Gastrocnemius medialis (tissue), 4 donors: ENCODE measurements at regions not wholly inside any gene's neighbourhood (a gene's known extent, or its start where the extent isn't known, plus 50 kb on each side); places are given as distances from the start of the nearest gene placed in this dataset.

Experiments
- ATAC-seq, 2 donors: fragments of 150-250 bp; one replicate each; pipeline ENCODE4 v1.9.1; 2016
- DNase-seq, 2 donors: peaks; one replicate each; pipeline ENCODE4 v3.0.0-alpha.2; 2019
- H3K27ac ChIP-seq, 4 donors: fragments of 200-600 bp; sonication (generic); 1 replicate in 1 of 4; 2 replicates in 3 of 4; pipeline ENCODE4 v1.5.1; 2016 to 2018; ENCODE audit warnings: mild to moderate bottlenecking in 2 of 4, moderate library complexity in 1 of 4
- H3K27me3 ChIP-seq, 3 donors: fragments of 200-600 bp; sonication (generic) in 2 of 3; 1 replicate in 1 of 3; 2 replicates in 2 of 3; pipeline versions ENCODE4 v1.5.1 to v1.6.0; 2016 to 2019; ENCODE audit warnings: mild to moderate bottlenecking in 1 of 3, moderate library complexity in 1 of 3
- H3K36me3 ChIP-seq, 2 donors: fragments of 200-600 bp; sonication (generic) in 1 of 2; one replicate each; pipeline ENCODE4 v1.5.1; 2017 to 2018
- H3K4me1 ChIP-seq, 2 donors: fragments of 200-600 bp; sonication (generic) in 1 of 2; one replicate each; pipeline ENCODE4 v1.5.1; 2016 to 2017; ENCODE audit warnings: mild to moderate bottlenecking in 2 of 2
- H3K4me3 ChIP-seq, 4 donors: fragments of 200-600 bp; sonication (generic) in 3 of 4; 1 replicate in 1 of 4; 2 replicates in 3 of 4; pipeline ENCODE4 v1.5.1; 2016 to 2019; ENCODE audit warnings: mild to moderate bottlenecking in 2 of 4
- H3K9me3 ChIP-seq, 3 donors: fragments of 200-600 bp; sonication (generic) in 2 of 3; 1 replicate in 1 of 3; 2 replicates in 2 of 3; pipeline ENCODE4 v1.5.1; 2016 to 2019
- CTCF ChIP-seq, 5 experiments: fragments of 450-650 bp in 3 of 5; fragments of 200-600 bp in 2 of 5; sonication (generic) in 2 of 5; IDR thresholded peaks in 4 of 5; conservative IDR thresholded peaks in 1 of 5; 1 replicate in 4 of 5; 2 replicates in 1 of 5; pipeline ENCODE4 v1.5.1; 2016 to 2019; ENCODE audit warnings: antibody characterized with exemption in 5 of 5, mild to moderate bottlenecking in 3 of 5, moderate library complexity in 3 of 5
- POLR2A ChIP-seq, 2 donors: fragments of 450-650 bp; IDR thresholded peaks; one replicate each; pipeline ENCODE4 v1.6.1; 2017; ENCODE audit warnings: antibody characterized with exemption in 2 of 2, mild to moderate bottlenecking in 2 of 2, moderate library complexity in 2 of 2
- in situ Hi-C, 4 donors: fragments of 200-750 bp; cut with MboI; loops; one replicate each; pipeline versions ENCODE4 v1.15.0 to v1.8.0; 2017; ENCODE audit warnings: low sequenced_read_pairs in 4 of 4
- intact Hi-C: fragments of 100-400 bp; cut with DNase I; formaldehyde crosslinking; loops from one replicate; pipeline ENCODE4 v1.15.1; 2023; ENCODE audit warnings: low total_unique reads

GRCh38 chr22:48683640-48684039, 1144.0 kb downstream of the BRD1 start:
- no peak for ATAC-seq
- H3K36me3 ChIP-seq: no peaks in the 10 kb centered on the region
- H3K9me3 ChIP-seq: no peaks in the 10 kb centered on the region
- no peaks in the 10 kb centered on the region for H3K4me1 ChIP-seq
- no peak for DNase-seq
- TF ChIP-seq CTCF (IDR thresholded peaks at IDR 0.05 in 4 of 5, conservative IDR thresholded peaks at IDR 0.05 in 1 of 5): no peak
- TF ChIP-seq POLR2A (IDR thresholded peaks at IDR 0.05): no peak
- in situ Hi-C loops: no loop called here
- intact Hi-C loops: no loop called here
- H3K4me3 ChIP-seq: no peak overlapping the region
- H3K27ac ChIP-seq: no peak overlapping the region
- H3K27me3 ChIP-seq: no peaks in the 10 kb centered on the region

GRCh38 chr22:48682504-48682903, 1145.2 kb downstream of the BRD1 start:
- no peaks in the 10 kb centered on the region for H3K27me3 ChIP-seq
- no peak overlapping the region for H3K4me3 ChIP-seq
- no peak for TF ChIP-seq POLR2A (IDR thresholded peaks at IDR 0.05)
- TF ChIP-seq CTCF (IDR thresholded peaks at IDR 0.05 in 4 of 5, conservative IDR thresholded peaks at IDR 0.05 in 1 of 5): no peak
- DNase-seq: no peak
- no peaks in the 10 kb centered on the region for H3K36me3 ChIP-seq
- in situ Hi-C loops: no loop called here
- H3K27ac ChIP-seq: no peak overlapping the region
- no peaks in the 10 kb centered on the region for H3K9me3 ChIP-seq
- intact Hi-C loops: no loop called here
- H3K4me1 ChIP-seq: no peaks in the 10 kb centered on the region
- no peak for ATAC-seq

DNA sequence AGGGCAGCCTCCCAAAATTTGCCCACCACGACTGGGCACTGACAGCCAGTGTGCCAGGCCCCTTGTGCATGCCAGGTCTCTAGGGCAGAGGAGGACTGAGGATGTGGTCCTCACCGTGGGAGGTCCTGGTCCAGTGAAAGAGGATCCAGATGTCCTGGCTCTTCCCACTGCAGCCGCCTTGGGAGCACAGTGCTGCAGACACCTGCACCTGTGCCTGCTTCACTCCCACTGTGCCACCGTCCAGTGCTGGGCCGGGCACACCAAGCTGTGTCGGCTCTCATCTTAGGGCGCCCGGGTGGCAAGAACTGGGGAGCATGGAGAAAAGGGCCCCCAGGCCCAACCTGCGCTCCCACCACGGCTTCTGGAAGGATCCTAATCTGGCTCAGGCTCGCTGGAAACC, 1147.1 kb downstream of the BRD1 start:
- Histone ChIP-seq H3K4me1 (no peaks in the 10 kb centered on the region), H3K9me3 (no peaks in the 10 kb centered on the region), H3K36me3 (no peaks in the 10 kb centered on the region), H3K27ac (no peak overlapping the region), H3K4me3 (no peak overlapping the region), H3K27me3 (no peaks in the 10 kb centered on the region)
- ATAC-seq (no peak), DNase-seq (no peak)
- intact Hi-C loops (no loop called here), in situ Hi-C loops (no loop called here)
- no peak for TF ChIP-seq POLR2A (IDR thresholded peaks at IDR 0.05)

- no peak overlapping the region for H3K4me3 ChIP-seq
- no peak overlapping the region for H3K27ac ChIP-seq
- intact Hi-C loops (no loop called here), in situ Hi-C loops (no loop called here)
- ATAC-seq (no peak), DNase-seq (no peak)
- H3K4me1 ChIP-seq: no peaks in the 10 kb centered on the region
- no peaks in the 10 kb centered on the region for H3K36me3 ChIP-seq
- H3K27me3 ChIP-seq: no peaks in the 10 kb centered on the region
- H3K9me3 ChIP-seq: no peaks in the 10 kb centered on the region
- TF ChIP-seq POLR2A (IDR thresholded peaks at IDR 0.05) (no peak), CTCF (IDR thresholded peaks at IDR 0.05 in 4 of 5, conservative IDR thresholded peaks at IDR 0.05 in 1 of 5) (no peak)
These were observed 1147.8 kb downstream of the BRD1 start for GRCh38 chr22:48679656-48680555.

DNA sequence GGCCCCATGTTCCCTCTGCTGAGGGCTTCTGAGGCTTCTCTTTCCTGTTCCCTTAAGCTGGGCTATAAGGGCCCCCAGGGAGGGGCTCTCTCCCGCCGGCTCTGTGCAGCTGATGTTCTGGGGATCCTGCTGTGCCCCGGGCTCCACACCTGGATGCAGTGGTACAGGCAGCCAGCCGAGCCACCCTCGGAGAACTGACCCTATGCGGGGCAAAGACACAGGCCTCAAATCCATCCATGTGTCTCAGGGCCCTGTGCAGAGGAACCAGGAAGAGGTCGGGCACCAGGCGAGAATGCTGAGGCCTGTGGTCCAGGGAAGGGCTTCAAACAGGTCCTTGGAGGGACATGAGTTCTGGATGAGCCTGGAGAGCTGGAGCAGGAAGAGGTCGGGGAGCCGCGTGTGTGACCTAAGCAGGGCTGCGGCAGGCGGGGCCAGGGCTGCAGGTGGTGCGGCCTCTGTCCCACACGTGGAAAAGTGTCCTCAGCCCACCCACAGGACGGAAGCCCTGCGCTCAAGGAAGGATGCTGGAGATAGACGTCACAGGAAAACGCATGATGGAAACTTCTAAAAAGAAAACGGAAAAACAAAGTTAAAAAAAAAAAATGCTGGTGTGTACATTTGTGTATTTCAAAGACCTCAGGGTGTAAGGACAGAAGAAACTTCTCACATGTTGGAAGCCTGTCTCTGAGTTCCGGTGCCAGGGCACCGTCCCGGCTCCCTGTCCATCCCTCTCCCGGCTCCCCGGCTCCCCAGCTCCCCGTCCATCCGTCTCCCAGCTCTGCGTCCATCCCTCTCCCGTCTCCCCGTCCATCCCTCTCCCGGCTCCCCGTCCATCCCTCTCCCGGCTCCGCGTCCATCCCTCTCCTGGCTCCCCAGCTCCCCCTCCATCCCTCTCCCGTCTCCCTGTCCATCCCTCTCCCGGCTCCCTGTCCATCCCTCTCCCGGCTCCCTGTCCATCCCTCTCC, 1149.2 kb downstream of the BRD1 start:
- no peak for DNase-seq
- H3K4me1 ChIP-seq: no peaks in the 10 kb centered on the region
- intact Hi-C loops: no loop called here
- H3K36me3 ChIP-seq: no peaks in the 10 kb centered on the region
- in situ Hi-C loops: no loop called here
- H3K27ac ChIP-seq: no peak overlapping the region
- no peak overlapping the region for H3K4me3 ChIP-seq
- no peak for ATAC-seq
- H3K27me3 ChIP-seq: no peaks in the 10 kb centered on the region
- no peaks in the 10 kb centered on the region for H3K9me3 ChIP-seq
- TF ChIP-seq POLR2A (IDR thresholded peaks at IDR 0.05) (no peak), CTCF (IDR thresholded peaks at IDR 0.05 in 4 of 5, conservative IDR thresholded peaks at IDR 0.05 in 1 of 5) (no peak)
